ENCODE measurements at regions not wholly inside any gene's neighbourhood (a gene's known extent, or its start where the extent isn't known, plus 50 kb on each side); places are given as distances from the start of the nearest gene placed in this dataset.

DNA sequence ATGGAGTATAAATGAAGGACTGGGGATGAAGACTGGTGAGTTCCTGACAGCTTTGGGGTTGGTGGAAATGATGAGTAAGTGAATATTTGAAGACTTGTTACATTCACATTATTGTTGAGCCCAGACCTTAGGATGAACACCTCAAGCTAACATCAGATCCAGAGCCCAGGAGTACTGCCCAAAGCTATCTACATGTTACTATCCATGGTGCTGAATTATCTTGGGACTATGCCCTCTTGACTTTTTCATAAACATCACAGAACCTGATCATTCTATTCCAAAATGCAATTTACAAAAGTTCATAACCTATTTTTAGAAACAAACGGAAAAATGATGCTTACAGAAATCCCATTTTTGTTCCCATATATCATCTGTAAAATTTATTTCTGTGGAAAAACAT, 613.3 kb downstream of the TUSC7 start:
- DNase-seq: no peak

DNA sequence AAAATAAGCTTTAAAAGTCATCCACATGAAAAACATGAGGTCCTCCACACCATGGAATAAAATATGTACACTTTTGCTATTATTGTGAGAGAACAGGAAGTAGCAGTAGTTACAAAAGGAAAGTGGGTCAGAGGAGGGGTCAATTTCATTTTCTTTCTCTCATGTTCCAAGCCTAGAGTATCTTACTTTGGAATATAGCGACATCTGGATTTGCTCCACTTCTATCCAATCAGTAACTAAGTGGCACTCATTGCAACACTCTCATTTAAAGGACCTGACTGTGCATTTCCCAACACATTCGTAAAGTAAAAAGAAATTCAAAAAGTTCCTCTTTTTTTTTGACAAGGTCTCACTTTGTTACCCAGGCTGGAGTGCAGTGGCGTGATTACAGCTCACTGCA, 637.3 kb downstream of the TUSC7 start:
- DNase-seq: no peak

DNA sequence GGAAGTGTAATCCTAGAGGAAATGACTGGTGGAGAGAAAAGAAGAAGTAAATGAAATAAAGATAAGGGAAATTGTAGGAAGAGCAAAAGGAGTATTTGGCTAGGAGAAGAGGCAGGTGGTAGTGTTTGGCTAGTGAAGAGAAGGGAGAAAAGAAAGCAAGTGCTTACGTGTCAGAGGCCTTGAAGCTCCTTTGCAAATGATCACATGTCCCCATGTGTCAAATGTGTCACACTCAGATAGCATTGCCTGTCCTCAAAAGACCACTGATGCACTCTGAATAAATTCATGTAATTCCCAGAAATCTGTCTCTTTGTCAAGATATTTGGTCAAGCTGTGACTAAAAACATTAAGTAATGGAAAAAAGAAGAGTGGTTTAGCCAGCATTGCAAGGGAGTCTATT, 639.3 kb downstream of the TUSC7 start:
- DNase-seq: no peak

DNA sequence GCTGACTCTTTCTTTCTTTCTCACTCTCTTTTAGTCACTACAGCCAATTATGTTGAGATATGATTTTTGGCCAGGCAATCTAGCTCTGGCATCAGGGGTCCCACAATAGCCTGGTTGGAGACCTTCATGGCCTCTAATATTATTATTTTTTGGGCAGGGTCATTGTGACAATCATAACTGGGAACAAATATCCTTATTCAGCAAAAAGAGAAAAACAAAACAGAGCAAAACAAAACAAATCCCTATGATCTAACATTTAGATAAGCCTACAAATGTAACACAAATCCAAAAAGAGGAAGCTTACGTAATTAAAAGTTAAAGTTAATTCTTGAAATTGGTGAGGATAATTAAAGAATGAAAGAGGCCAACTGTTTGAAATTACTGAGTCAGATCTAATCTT, 640.0 kb downstream of the TUSC7 start:
- DNase-seq: no peak

DNA sequence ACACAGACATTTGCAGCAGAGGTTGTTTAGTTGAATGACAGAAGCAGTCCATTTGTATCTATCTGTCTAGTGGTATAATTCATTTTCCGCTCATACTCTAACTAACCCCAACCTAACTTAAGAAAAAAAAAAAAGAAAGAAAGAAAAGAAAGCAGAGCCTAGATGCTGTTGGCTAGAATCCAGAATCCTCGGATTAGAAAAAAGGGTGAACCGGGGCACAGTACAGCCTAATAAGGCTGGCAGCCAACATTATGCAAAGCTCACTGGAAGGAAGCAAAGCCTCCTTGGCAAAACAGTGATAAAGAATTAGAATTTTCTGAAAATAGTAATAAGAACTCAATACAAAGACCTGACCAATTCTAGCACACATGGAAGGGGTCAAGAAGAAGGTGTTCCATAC, 640.8 kb downstream of the TUSC7 start:
- DNase-seq: no peak

DNA sequence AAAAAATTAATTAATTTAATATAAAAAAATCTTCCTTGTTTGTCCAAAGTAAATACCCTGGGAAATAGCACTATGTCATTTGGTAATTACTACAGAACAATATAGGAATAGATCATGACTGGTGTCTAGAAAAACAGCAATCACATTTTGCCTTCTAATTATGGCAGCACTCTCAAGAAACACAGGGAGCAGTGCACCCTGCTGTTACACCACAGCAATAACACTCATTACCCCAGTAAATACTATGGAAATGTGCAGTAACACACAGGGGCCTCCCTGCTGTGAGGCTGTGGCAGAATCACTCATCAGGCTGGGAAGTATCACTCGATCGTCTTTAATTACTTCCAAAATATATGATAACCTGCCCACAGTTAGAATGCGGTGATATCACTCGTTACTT, 646.0 kb downstream of the TUSC7 start:
- no peak for DNase-seq

DNA sequence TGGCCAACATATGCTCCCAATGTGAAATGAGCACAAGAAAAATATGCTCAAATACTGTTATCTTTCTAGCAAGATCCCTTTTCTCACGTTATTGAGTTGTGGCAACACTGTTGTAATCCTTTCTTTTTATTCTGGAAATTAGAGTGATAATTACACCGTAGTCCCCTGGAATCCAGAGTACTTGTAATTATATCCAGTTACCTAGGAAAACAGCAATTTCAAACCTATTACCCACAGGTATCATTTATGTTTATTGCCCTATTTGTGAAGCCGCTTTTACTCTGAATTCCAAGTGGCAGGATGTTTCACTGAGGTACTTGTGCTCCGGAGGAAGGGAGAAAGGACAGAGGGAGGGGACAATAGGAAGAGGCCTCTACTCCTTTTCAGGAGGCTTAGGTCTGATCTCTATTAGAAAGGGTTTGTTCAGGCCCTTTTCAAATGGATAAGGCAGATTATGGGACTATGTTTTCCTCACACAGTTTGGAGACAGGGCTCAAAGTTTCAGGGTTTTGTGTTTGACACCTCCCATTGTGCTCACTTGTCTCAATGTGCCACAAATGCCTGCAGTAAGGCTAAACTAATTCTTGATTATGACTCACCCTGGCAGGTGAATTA, 646.6 kb downstream of the TUSC7 start:
- DNase-seq: no peak

DNA sequence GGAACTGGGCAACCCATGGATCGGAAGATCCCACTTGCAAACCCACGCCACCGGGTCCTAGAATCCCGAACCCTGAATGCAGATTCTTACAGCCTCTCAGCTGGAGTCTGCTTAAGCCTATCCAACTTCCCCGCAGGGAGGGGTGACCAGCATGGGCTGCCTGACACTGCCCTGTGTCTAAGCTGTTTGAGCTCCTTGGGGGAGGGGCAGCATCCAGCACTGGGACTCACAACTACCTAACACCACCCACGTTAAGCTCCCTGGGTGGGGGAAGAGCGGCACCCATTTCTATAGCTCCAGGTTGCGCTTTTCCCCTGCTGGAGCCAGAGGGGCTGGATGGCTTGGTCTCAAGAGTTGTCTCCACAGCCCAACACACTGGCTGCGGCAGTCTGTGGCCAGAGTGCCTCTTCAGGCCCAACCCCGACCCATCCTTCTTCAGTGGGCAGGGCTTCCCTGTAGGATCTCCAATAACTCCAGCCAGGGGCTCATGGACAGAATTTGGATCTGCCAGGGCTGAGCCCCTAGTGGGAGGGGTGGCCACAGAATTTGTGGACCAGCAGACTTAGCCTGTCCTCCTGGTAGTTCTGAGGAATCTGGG, 649.2 kb downstream of the TUSC7 start:
- DNase-seq: no peak

DNA sequence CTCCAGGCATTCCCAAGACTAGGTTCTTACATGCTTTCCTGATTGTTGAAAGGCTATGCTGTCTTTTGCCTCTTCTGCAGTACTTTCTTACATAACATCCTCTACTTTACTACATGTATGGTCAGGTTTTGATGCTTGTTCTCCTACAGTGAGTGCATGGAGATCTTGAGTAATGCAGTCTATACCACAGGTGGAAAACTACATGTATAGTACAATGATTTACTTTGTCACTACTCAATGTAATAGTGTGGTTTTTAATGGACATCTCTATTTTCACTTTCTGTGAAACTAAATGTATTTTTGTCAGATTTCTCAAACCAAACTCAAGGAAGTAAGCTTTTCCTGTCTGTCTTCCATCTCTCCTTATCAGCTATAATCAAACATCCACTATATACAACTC, 657.0 kb downstream of the TUSC7 start:
- no peak for DNase-seq

DNA sequence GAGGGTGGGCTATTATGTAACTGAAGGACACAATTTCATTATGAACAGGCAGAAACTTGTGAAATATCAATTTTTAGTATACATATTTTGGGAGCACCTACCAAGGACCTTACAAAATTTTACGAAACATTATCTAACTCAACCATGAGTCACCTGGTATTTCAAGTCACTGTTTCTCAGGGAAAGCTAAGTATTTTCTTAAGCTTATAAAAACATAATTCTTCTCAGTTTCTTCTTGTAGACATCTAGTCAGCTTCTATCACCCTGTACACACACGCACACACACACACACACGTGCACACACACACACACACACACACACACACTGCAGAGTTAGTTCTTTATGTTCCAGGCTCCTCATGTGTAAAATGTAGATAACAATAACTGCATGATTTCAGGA, 658.3 kb downstream of the TUSC7 start:
- no peak for DNase-seq

DNA sequence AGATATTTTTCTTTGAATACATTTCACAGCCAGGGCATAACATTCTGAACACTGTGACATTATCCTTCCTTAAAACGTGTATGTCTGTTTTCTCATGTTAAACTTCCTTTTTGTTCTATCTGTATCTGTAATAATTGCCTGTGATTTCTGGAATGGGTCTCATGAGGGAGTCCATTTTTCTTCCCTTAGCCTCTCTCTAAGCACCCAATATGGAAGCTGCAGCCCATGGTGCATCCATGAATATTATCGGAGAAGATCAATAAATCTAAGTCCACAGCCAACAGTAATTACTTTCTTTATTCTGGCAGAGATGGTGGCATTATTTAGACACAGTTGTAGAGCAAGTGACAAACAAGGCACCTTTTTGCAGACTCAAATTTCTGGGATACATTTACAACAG, 671.1 kb downstream of the TUSC7 start:
- no peak for DNase-seq

DNA sequence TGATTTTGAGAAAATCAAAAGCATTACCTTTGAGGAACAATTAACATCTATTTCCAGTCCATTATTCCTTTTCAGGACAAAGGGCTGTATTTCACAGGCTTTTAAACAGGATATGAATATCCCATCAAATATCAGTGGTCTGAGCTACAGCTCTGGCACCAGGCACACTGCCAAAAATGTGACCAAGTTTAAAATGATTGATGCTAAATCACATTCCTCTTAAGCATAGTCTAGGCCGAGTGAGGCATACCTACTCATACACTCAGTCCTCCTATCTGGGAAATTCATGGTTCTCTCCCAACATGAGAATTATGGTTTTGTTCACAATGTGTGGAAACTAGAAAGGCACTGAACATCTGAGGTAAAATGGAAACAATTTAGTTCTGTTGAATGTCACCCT, 683.5 kb downstream of the TUSC7 start:
- no peak for DNase-seq

DNA sequence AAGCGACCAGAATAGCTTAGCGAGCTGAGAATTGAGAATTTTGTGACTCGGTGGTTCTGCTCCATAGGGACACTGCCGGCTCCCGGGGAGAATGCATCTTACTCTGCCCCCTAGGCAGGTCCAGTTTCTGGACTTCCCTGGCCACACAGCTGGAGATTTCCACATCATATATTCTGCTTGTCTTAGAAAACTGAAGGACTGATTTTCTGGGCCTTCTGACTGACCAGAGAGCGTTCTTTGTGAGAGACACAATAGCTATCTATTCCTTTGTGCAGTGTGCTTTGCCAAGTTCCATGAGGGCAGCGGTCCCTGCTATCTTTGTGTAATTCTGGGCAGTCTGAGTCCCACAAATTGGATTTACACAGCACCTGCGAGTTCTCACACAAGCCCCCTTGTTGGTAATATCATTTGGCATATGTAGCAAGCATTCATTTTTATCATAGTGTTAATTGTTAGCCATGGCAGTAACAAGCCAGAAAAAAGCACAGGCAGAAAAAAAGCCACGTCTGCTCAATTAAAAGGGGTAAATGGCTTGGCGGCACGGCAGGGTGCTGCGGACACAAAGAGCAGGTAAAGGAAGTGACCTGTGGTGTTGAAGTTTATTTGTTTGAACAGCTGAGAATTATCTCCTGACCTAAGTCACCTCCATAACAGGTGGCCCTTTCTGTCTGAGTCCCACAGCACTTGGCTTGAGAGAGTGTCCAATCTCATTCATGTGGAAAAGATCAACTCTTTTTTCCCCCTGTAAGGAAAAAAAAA, 688.7 kb downstream of the TUSC7 start:
- DNase-seq: no peak

DNA sequence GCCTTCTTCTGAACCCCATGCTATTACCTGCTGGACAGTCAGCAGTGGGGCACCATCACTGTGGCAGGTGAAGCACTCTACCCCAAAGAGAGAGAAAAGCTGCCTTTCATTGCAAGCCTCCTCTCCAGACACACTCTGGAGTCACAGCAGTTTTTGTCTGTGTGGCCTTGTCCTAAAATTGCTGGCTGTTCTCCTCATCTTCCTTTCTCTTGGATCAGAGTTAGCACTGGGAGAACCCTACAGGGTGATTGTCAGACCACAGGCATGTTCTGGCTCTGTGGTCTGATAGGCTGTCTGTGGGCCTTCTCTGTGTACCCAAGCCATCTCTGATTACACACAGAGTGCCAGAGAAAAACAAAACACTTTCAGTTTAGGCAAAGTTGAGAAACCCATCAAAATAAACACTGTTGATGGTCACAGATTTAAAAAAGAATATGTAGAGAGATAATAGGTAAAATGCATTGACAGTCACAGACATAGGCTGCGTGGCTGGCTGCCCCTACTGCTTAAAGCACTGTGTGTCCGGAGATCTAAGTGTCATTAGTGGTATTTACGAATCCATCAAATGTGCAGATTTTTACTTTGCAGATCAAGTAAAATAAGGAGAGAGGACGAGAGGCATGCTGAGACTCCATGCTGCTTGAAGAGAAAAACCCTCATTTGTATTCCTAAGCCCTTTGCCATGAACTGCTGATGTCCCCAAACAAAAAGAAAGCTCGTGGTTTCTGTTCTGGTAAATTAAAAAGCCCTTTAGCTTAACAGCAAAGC, 689.9 kb downstream of the TUSC7 start:
- DNase-seq: no peak

DNA sequence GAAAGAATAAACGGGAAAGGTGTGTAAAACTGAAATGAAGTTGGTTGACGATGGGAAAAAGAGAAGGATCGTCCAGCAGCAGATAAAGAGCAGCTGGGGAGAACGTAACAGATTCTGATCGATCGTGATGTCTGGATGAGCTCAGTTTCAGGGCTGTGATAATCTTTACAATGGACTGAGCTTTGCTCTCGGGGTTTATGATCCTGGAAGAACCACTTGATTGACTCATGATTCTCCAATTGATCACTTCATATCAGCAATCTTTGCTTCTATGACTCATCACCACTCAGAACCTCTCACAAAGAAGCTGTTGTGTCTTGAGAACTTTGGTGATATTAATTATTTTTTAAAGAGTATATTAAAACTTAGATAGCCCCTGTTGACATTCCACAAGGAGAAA, 690.7 kb downstream of the TUSC7 start:
- no peak for DNase-seq

DNA sequence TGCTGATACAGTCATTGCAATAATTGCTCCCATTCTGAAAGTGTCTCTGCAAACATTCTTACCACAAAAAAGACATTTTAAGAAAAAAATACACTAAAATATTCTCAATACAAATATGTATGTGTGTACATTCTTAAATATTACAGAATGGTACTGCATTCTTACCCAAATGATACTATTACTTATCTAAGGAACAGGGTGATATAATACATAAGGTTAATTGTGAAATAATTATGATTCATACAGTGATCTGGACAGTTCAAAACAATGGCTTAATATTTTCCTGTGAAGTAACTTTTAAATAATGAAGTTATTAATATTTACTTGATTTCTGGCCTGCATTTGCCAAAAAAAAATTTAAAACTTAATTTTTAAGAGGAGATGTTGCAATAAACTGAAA, 694.6 kb downstream of the TUSC7 start:
- DNase-seq: no peak

DNA sequence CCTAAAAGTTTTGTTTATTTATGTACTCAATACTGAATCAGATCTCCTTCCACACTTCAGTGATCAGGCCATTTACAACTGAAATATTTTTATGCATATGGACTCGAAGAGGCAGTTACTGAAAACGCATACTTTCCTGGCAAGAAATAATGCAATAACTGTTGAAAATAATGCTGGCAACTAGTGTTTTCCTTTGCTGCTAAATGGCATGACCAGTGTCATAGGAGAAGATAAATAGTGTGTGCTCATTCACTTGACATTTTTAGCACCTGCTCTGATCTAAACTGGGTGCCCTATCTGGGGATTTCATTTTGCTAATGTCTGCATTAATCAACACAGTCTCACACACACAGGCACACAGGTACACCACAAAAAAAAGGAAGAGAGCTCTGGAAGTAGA, 695.2 kb downstream of the TUSC7 start:
- no peak for DNase-seq

DNA sequence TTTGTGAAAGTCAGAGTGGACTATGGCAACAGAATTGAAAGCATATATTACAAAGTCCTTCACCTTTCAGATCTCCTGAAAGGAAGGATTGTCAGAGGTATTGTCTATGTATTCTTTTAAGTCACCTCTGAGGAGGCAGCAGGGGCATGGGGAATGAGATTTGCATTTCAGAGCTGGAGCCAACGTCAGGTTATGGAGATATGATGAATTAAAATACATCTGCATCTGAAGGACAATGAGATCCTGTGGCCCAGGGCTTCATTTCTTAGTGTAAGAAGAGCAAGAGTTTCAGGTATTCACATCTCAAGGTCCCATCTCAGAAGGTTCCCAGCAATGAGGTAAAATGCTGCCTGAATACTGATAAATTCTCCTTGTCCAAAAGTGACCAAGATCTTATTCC, 695.8 kb downstream of the TUSC7 start:
- no peak for DNase-seq

DNA sequence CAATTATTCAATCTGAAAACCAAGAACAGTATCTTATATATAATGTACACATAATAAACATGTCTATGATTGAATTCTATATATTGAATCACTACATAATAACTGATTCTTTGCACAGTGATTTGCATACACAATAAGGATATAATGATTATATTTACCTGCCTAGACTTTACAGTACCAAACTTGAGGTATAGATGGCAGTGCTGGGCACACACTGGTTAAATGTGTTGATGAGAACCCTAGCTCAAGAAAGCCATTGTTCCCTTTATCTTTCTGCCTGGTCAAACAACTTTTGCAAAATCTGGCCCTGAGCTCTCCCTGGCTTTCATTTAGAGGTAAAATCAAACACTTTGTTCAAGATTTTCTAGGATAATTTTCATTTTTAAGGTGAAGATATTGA, 697.7 kb downstream of the TUSC7 start:
- no peak for DNase-seq

DNA sequence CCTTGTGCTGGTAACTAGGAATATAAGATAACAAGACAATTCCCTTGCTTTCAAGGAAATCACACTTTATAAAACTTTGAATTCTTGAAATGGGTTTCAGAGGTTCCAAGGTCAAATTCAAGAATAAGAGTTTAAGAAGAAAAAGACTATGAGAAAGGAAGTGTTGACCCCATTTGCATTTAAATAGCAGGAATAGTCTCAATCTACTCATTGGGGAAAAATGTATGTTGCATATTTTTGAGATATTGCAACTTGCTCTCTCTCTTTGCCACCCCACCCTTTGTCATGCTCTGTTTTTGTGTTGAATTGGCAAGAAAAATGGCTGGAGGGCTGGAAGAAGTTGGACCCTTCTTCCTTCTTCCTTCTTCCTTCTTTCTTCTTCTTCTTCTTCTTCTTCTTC, 699.2 kb downstream of the TUSC7 start:
- no peak for DNase-seq

DNA sequence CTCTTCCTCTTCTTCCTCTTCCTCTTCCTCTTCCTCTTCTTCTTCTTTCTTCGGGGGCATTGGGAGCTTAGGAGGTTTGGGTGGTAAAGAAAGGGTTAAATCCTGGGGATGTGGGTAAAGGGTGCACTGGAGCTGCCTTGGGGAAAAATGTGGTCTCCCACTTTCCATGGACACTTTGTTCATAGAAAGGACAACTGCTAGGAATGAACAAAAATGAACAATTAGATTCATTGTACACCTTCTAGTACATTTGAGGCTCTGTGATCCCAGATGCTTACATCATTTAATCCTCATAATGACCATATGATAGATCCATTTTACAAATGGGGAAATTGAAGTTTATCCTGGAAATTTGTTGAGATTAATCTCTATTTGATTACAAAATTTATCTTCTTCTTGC, 699.7 kb downstream of the TUSC7 start:
- no peak for DNase-seq

DNA sequence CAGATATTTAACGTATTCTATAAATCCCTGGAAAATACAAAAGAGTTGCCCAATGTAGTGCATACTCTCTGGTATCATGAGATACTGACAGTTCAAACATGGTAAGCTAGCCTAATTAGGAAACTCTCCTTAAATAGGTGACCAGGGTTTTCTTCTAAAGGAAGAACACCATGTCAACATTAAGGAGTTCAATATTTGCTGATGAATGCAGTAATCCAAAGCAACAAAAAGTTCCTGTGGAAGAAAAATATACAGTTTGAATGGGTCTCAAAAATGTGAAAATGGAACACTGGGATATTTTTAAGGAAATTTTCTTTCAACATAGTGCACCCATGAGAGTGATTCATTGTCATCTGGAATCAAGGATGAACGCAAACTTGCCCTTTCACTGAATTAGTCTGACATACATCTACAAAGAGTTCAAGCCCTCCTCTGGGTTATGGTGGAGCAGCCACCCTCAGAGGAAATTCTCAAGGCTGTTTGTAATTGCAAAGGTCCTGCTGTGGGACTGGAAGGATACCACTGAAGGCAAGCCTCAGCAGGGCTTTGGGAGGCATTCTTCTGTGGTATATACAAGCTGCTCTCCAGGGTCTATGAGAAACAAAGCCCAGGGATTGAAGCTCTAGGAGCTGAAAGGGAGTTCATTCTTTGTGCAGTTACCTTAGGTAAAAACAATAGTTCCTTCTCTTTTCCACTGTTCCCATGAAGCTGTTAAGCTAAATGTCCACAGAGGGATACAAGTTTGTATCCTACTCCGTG, 700.3 kb downstream of the TUSC7 start:
- no peak for DNase-seq

DNA sequence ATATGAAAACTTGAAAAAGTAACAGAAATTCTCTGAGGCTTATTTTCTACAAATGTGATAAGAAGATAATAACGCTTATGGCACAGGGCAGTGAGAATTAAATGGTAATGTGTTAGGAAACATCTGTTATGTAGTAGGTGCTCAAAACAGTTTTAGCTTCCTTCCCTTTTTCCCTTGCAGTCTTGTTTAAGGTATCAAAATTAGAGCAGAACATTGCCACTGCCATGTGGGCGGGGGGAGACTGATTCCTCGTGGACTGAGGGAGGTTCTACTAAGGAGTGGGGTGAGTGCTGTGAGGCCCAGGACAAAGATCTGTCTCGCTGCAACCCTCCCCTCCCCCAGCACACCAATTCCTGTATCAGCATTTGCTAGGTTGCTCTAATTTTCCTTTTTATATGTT, 702.4 kb downstream of the TUSC7 start:
- no peak for DNase-seq

Data from SW 1271 (cell line).